HepG2 (cell line): ENCODE measurements at regions not wholly inside any gene's neighbourhood (a gene's known extent, or its start where the extent isn't known, plus 50 kb on each side); places are given as distances from the start of the nearest gene placed in this dataset.

ENCODE experiments used
- ARID5B ChIP-seq: IDR thresholded peaks from 2 replicates; pipeline ENCODE4 v1.4.0; 2020; ENCODE audit warnings: mild to moderate bottlenecking, missing genetic modification reagents
- BATF2 ChIP-seq: sonication (generic); formaldehyde crosslinking; IDR thresholded peaks from 2 replicates; pipeline ENCODE4 v1.8.0; 2022; ENCODE audit warnings: mild to moderate bottlenecking, missing genetic modification reagents, moderate library complexity
- CREM ChIP-seq, 2 experiments: sonication (generic) in 1 of 2; formaldehyde crosslinking in 1 of 2; IDR thresholded peaks; 2 replicates each; pipeline versions ENCODE4 v1.4.0 to v1.6.1; 2016 to 2020; ENCODE audit warnings: antibody characterized with exemption in 1 of 2, mild to moderate bottlenecking in 1 of 2, missing genetic modification reagents in 1 of 2
- ETV6 ChIP-seq: sonication (generic); formaldehyde crosslinking; conservative IDR thresholded peaks from 2 replicates; pipeline ENCODE4 v1.4.0; 2020; ENCODE audit warnings: missing genetic modification reagents
- FOXA1 ChIP-seq, 2 experiments: fragments of 450-650 bp in 1 of 2; sonication (generic) in 1 of 2; formaldehyde crosslinking in 1 of 2; IDR thresholded peaks; 2 replicates each; pipeline versions ENCODE4 v1.4.0 to v1.6.1; 2016 to 2020; ENCODE audit warnings: missing genetic modification reagents in 1 of 2
- HMGA1 ChIP-seq: sonication (generic); formaldehyde crosslinking; conservative IDR thresholded peaks from 2 replicates; pipeline ENCODE4 v1.4.0; 2020; ENCODE audit warnings: missing genetic modification reagents
- HMGXB3 ChIP-seq: sonication (generic); formaldehyde crosslinking; IDR thresholded peaks from 2 replicates; pipeline ENCODE4 v1.4.0; 2020; ENCODE audit warnings: missing genetic modification reagents, borderline replicate concordance
- HNRNPL ChIP-seq: fragments of 200-400 bp; formaldehyde crosslinking; IDR thresholded peaks from 2 replicates; pipeline ENCODE4 v1.6.1; 2017; ENCODE audit warnings: mild to moderate bottlenecking, low read depth, low read length
- HOMEZ ChIP-seq: IDR thresholded peaks from 2 replicates; pipeline ENCODE4 v1.6.1; 2016; ENCODE audit warnings: low read depth
- HOXA3 ChIP-seq: sonication (generic); formaldehyde crosslinking; IDR thresholded peaks from 2 replicates; pipeline ENCODE4 v1.5.0; 2020; ENCODE audit warnings: missing genetic modification reagents
- KDM6A ChIP-seq: IDR thresholded peaks from 2 replicates; pipeline ENCODE4 v1.6.1; 2016; ENCODE audit warnings: low read depth
- MAFK ChIP-seq, 2 experiments: IDR thresholded peaks in 1 of 2; conservative IDR thresholded peaks in 1 of 2; 2 replicates each; pipeline ENCODE4 v1.6.1; 2011; ENCODE audit warnings: improper control_type of control experiment in 2 of 2, low read length in 2 of 2
- NR2C2 ChIP-seq: sonication (generic); formaldehyde crosslinking; IDR thresholded peaks from 2 replicates; pipeline ENCODE4 v1.4.0; 2020; ENCODE audit warnings: missing genetic modification reagents, mild to moderate bottlenecking, moderate library complexity, borderline replicate concordance
- REL ChIP-seq: sonication (generic); formaldehyde crosslinking; conservative IDR thresholded peaks from 2 replicates; pipeline ENCODE4 v1.8.0; 2022; ENCODE audit warnings: mild to moderate bottlenecking, missing genetic modification reagents, moderate library complexity
- SNAPC2 ChIP-seq: sonication (generic); formaldehyde crosslinking; IDR thresholded peaks from 2 replicates; pipeline ENCODE4 v1.8.1; 2022; ENCODE audit warnings: mild to moderate bottlenecking, missing genetic modification reagents
- TP53 ChIP-seq: sonication (generic); formaldehyde crosslinking; conservative IDR thresholded peaks from 2 replicates; pipeline ENCODE4 v1.4.0; 2020; ENCODE audit warnings: missing genetic modification reagents
- ZNF446 ChIP-seq: sonication (generic); formaldehyde crosslinking; IDR thresholded peaks from 2 replicates; pipeline ENCODE4 v1.5.0; 2020; ENCODE audit warnings: mild to moderate bottlenecking, missing genetic modification reagents
- TF ChIP-seq, protein P1 (sequence below): sonication (generic); formaldehyde crosslinking; IDR thresholded peaks from 2 replicates; pipeline ENCODE4 v1.4.0; 2020; ENCODE audit warnings: mild to moderate bottlenecking, missing genetic modification reagents

DNA sequence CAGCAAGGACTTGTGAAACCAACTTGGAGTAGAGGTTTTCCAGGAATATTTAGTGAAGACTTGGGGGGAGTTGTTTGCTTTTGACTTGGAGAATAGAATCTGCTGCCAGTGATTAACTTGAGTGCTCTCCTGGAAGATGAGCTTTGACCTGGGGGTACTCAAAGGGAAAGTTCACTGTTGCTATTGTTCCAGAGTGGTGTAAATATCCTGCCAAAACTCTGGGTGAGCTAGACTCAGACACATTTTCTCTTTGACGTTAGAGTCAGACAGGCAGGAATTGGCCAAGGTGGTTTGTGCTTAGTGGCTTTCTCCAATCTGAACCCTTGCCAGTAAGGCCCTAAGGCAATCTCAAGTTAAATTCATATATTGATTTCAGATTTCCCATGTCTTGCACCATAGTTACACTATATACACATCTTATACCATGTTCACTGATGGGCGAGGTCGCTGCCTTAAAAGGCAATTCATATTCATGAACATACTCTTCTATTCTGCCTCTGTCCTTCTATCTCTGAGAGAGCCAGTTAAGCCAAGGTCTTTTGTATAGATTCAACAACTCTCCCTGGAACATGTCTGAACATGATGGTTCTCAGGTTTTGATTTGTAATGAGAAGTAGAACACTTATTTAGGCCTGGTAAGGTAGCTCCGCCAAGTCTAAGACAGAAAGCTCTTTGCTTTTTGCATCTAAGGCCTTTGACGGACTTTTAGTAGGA, 204.6 kb upstream of the SLC38A2 start (continued):
- TF ChIP-seq ARID5B (peak; percentile 90), HMGXB3 (CRISPR knock-in tag) (no peak), HOXA3 (CRISPR knock-in tag) (0 out of 2 replicates have a peak, but pooled peaks have one; percentile 26), REL (CRISPR knock-in tag) (no peak), KDM6A (CRISPR knock-in tag) (peak; percentile 55; the same call in 1 of the 2 replicates), ETV6 (no peak), HNRNPL (no peak), NR2C2 (CRISPR knock-in tag) (peak; percentile 15; the same call in 1 of the 2 replicates), BATF2 (CRISPR knock-in tag) (no peak), CREM (IDR thresholded peaks at IDR 0.05) (peak; percentile 44; the same call in 1 of the 2 replicates), CREM (CRISPR knock-in tag; IDR thresholded peaks at IDR 0.05) (no peak), HMGA1 (no peak), HOMEZ (CRISPR knock-in tag) (peak; percentile 94; the same call in 1 of the 2 replicates), TP53 (CRISPR knock-in tag) (peak; percentile 94), MAFK (conservative IDR thresholded peaks at IDR 0.05 in 1 of 2, IDR thresholded peaks at IDR 0.05 in 1 of 2; ENCODE audit: low read length in 2 of 2) (no peak), FOXA1 (IDR thresholded peaks at IDR 0.05) (no peak), FOXA1 (CRISPR knock-in tag; IDR thresholded peaks at IDR 0.05) (peak; percentile 55; the same call in 1 of the 2 replicates), SNAPC2 (CRISPR knock-in tag) (no peak), ZNF446 (CRISPR knock-in tag) (no peak)
- TF ChIP-seq, protein P1, sequence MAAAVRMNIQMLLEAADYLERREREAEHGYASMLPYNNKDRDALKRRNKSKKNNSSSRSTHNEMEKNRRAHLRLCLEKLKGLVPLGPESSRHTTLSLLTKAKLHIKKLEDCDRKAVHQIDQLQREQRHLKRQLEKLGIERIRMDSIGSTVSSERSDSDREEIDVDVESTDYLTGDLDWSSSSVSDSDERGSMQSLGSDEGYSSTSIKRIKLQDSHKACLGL (CRISPR knock-in tag), result no peak
